Liver (tissue), 8 donors: ENCODE measurements at regions not wholly inside any gene's neighbourhood (a gene's known extent, or its start where the extent isn't known, plus 50 kb on each side); places are given as distances from the start of the nearest gene placed in this dataset.

ENCODE experiments used
- DNase-seq: peaks from one replicate; pipeline ENCODE4 v3.0.0-alpha.2; 2017; ENCODE audit warnings: low spot score
- H3K27ac ChIP-seq, 2 donors: one replicate each; pipeline ENCODE4 v1.7.0; 2013; ENCODE audit warnings: inconsistent platforms in 2 of 2, low read length in 2 of 2, control low read depth in 1 of 2, low read depth in 1 of 2, mild to moderate bottlenecking in 1 of 2
- H3K27me3 ChIP-seq, 4 donors: one replicate each; pipeline versions ENCODE4 v1.6.1 to v1.7.0; 2013; ENCODE audit warnings: low read length in 3 of 4, inconsistent platforms in 1 of 4, mild to moderate bottlenecking in 1 of 4, moderate library complexity in 1 of 4; ENCODE audit not compliant: control insufficient read depth in 4 of 4, insufficient read depth in 4 of 4
- H3K36me3 ChIP-seq, 4 donors: one replicate each; pipeline versions ENCODE4 v1.6.1 to v1.7.0; 2013; ENCODE audit warnings: low read length in 3 of 4, mild to moderate bottlenecking in 3 of 4, low read depth in 1 of 4, moderate library complexity in 1 of 4; ENCODE audit not compliant: control insufficient read depth in 4 of 4, insufficient read depth in 3 of 4
- H3K4me1 ChIP-seq, 4 donors: one replicate each; pipeline versions ENCODE4 v1.6.1 to v1.7.0; 2013; ENCODE audit warnings: low read length in 3 of 4, mild to moderate bottlenecking in 3 of 4, moderate library complexity in 1 of 4; ENCODE audit not compliant: control insufficient read depth in 4 of 4, insufficient read depth in 4 of 4
- H3K4me3 ChIP-seq, 3 donors: one replicate each; pipeline versions ENCODE4 v1.6.1 to v1.7.0; 2013; ENCODE audit warnings: low read length in 3 of 3, control low read depth in 1 of 3, low read depth in 1 of 3, mild to moderate bottlenecking in 1 of 3
- H3K9ac ChIP-seq, 2 donors: one replicate each; pipeline ENCODE4 v1.7.0; 2013; ENCODE audit warnings: low read length in 2 of 2, mild to moderate bottlenecking in 2 of 2, moderate library complexity in 2 of 2, control low read depth in 1 of 2, low read depth in 1 of 2
- H3K9me3 ChIP-seq, 4 donors: one replicate each; pipeline versions ENCODE4 v1.6.1 to v1.7.0; 2013; ENCODE audit warnings: low read length in 3 of 4; ENCODE audit not compliant: control insufficient read depth in 4 of 4
- EGR1 ChIP-seq, 2 donors: IDR thresholded peaks; 2 replicates each; pipeline ENCODE4 v1.6.1; 2016 to 2018; ENCODE audit warnings: antibody characterized with exemption in 2 of 2, low read depth in 2 of 2
- GABPA ChIP-seq, 2 donors: IDR thresholded peaks in 1 of 2; conservative IDR thresholded peaks in 1 of 2; 2 replicates each; pipeline ENCODE4 v1.6.1; 2016; ENCODE audit warnings: antibody characterized with exemption in 2 of 2, mild to moderate bottlenecking in 1 of 2, moderate library complexity in 1 of 2
- HNF4A ChIP-seq, 2 donors: conservative IDR thresholded peaks; 2 replicates each; pipeline ENCODE4 v1.6.1; 2016; ENCODE audit warnings: antibody characterized with exemption in 2 of 2, mild to moderate bottlenecking in 2 of 2
- HNF4G ChIP-seq: IDR thresholded peaks from 2 replicates; pipeline ENCODE4 v1.6.1; 2016; ENCODE audit warnings: antibody characterized with exemption
- JUND ChIP-seq, 2 donors: IDR thresholded peaks; 2 replicates each; pipeline ENCODE4 v1.6.1; 2016; ENCODE audit warnings: antibody characterized with exemption in 2 of 2
- NR2F2 ChIP-seq: IDR thresholded peaks from 2 replicates; pipeline ENCODE4 v1.6.1; 2016; ENCODE audit warnings: antibody characterized with exemption
- RAD21 ChIP-seq, 2 donors: IDR thresholded peaks; 2 replicates each; pipeline ENCODE4 v1.6.1; 2016; ENCODE audit warnings: antibody characterized with exemption in 2 of 2, mild to moderate bottlenecking in 2 of 2
- RXRA ChIP-seq, 2 donors: IDR thresholded peaks; 2 replicates each; pipeline ENCODE4 v1.6.1; 2017 to 2018; ENCODE audit warnings: antibody characterized with exemption in 2 of 2, mild to moderate bottlenecking in 1 of 2
- SP1 ChIP-seq: IDR thresholded peaks from 2 replicates; pipeline ENCODE4 v1.6.1; 2018; ENCODE audit warnings: antibody characterized with exemption, mild to moderate bottlenecking
- YY1 ChIP-seq: IDR thresholded peaks from 2 replicates; pipeline ENCODE4 v1.6.1; 2016; ENCODE audit warnings: antibody characterized with exemption, mild to moderate bottlenecking
- whole genome bisulfite sequencing: extraction: QIAGEN DNeasy Blood & Tissue Kit; methylation state at CpG from one replicate; pipeline ENCODE4 v1.1.7; 2013; 5-methylcytosine and 5-hydroxymethylcytosine counted together
- TF ChIP-seq, protein P1 (sequence below): IDR thresholded peaks from 2 replicates; pipeline ENCODE4 v1.6.1; 2016; ENCODE audit warnings: antibody characterized with exemption
- TF ChIP-seq, protein P2 (sequence below): fragments of 150-350 bp; IDR thresholded peaks from 2 replicates; pipeline ENCODE4 v1.5.1; 2017; ENCODE audit warnings: improper control_type of control experiment, low read depth, low read length; ENCODE audit not compliant: missing input control
- donor health status: healthy.
- donor health status: healthy.
- donor health status: healthy.
- donor health status: healthy.
- donor health status: healthy.

DNA sequence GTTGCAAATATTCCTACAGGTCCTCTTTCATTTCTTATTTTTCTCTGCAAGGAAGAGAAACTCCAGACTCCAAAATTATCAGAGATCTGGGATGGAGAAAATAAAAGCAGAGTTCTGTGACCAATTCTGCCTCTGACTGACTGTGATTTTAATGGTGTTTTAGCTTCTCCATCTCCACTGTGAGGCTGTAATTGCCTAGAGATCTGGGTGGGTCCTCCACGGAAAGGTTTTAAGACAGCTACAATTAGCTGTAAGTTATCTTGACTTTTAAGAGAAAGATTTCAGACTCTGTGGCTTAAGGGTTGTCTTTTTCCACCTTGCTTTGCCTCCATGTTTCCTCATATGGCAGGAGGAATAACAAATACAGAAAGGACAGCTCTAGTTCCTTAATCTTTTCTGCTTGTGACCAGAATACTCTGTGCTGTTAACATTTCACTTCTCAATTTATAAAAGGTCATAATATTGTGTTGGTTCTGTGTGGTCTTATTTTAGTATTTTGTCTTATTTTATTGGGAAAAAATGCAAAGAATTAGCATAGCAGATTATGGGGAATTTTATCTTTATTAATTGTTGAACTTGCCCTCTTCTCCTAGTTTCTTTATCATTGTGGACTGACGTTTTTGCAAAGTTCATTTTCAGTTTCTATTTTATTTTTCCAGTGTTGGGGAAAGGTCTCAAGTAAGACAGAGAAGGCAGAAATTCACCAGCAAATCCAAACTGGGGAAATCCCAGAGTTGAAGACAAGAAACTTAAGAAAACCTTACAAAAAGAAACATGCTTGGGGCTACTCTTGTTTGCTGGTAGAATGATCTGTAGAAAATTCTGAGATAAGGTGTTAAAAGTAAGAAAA lies 157.9 kb downstream of the RAP2B start:
- no peak overlapping the region for H3K4me3 ChIP-seq
- 31% methylated on average over 2 of the region's 2 CpGs for WGBS
- no peaks in the 10 kb centered on the region for H3K36me3 ChIP-seq
- no peaks in the 10 kb centered on the region for H3K27me3 ChIP-seq
- H3K27ac ChIP-seq = peak overlapping the region in 1 of 2 donors; percentile 44
- H3K9me3 ChIP-seq = peaks cover 0 to 3% (median 0%) of the 10 kb centered on the region in 4 donors
- no peaks in the 10 kb centered on the region for H3K4me1 ChIP-seq
- DNase-seq = no peak
- TF ChIP-seq NR2F2 = no peak
- no peak for TF ChIP-seq RAD21 (IDR thresholded peaks at IDR 0.05)
- TF ChIP-seq, protein P1, sequence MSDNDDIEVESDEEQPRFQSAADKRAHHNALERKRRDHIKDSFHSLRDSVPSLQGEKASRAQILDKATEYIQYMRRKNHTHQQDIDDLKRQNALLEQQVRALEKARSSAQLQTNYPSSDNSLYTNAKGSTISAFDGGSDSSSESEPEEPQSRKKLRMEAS = no peak
- no peak for TF ChIP-seq GABPA (IDR thresholded peaks at IDR 0.05 in 1 of 2, conservative IDR thresholded peaks at IDR 0.05 in 1 of 2)
- TF ChIP-seq YY1 = peak; percentile 27
- TF ChIP-seq RXRA (IDR thresholded peaks at IDR 0.05) = no peak
- peak overlapping the region in 1 of 2 donors; percentile 53 for H3K9ac ChIP-seq

DNA sequence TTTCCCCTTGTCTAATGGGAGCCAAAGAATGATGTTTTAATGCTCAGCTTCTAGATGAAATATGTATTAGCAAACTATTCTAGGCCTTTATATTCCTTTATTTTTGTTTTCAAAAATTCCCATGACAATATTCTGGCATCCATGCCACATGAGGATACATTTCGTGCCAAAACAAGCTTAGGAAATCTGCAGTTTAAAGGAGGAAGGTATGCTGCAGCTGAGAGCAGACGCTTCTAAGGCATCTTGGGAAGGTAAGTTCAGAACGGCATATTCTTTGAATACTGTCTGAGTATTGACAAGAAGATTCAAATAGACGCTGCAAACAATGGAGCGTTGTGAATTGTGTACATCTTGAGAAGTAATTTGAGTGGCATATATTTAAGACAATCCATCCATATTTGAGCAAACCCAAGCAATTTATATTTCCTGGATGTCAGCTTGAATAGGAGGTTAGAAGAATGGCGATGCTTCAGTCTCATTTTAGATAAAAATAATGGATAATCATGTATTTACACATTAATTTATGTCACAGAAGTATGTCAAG lies 158.6 kb downstream of the RAP2B start:
- H3K4me3 ChIP-seq = no peak overlapping the region
- WGBS = 74% methylated on average over 6 of the region's 6 CpGs
- no peak overlapping the region for H3K9ac ChIP-seq
- H3K9me3 ChIP-seq = peaks cover 0 to 4% (median 0%) of the 10 kb centered on the region in 4 donors
- no peaks in the 10 kb centered on the region for H3K36me3 ChIP-seq
- no peak for DNase-seq
- TF ChIP-seq EGR1 (IDR thresholded peaks at IDR 0.05; ENCODE audit: low read depth in 2 of 2) (no peak), HNF4A (conservative IDR thresholded peaks at IDR 0.05) (no peak), SP1 (no peak)
- TF ChIP-seq, protein P2, sequence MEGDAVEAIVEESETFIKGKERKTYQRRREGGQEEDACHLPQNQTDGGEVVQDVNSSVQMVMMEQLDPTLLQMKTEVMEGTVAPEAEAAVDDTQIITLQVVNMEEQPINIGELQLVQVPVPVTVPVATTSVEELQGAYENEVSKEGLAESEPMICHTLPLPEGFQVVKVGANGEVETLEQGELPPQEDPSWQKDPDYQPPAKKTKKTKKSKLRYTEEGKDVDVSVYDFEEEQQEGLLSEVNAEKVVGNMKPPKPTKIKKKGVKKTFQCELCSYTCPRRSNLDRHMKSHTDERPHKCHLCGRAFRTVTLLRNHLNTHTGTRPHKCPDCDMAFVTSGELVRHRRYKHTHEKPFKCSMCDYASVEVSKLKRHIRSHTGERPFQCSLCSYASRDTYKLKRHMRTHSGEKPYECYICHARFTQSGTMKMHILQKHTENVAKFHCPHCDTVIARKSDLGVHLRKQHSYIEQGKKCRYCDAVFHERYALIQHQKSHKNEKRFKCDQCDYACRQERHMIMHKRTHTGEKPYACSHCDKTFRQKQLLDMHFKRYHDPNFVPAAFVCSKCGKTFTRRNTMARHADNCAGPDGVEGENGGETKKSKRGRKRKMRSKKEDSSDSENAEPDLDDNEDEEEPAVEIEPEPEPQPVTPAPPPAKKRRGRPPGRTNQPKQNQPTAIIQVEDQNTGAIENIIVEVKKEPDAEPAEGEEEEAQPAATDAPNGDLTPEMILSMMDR = no peak
- no peaks in the 10 kb centered on the region for H3K4me1 ChIP-seq
- H3K27me3 ChIP-seq = no peaks in the 10 kb centered on the region
- no peak overlapping the region for H3K27ac ChIP-seq

GRCh38 chr3:153328690-153329089 lies 166.7 kb downstream of the RAP2B start:
- H3K9me3 ChIP-seq = peaks cover 0 to 4% (median 0%) of the 10 kb centered on the region in 4 donors
- H3K4me3 ChIP-seq = no peak overlapping the region
- no peak for DNase-seq
- WGBS = 90% methylated on average over 2 of the region's 2 CpGs
- H3K4me1 ChIP-seq = no peaks in the 10 kb centered on the region
- H3K36me3 ChIP-seq = no peaks in the 10 kb centered on the region
- TF ChIP-seq JUND (IDR thresholded peaks at IDR 0.05) (no peak), HNF4G (no peak), SP1 (no peak)
- TF ChIP-seq, protein P1 = no peak
- no peak overlapping the region for H3K9ac ChIP-seq
- H3K27ac ChIP-seq = no peak overlapping the region
- H3K27me3 ChIP-seq = peaks cover 0 to 4% (median 0%) of the 10 kb centered on the region in 4 donors
